Endothelial cell of umbilical vein (primary cell): ENCODE measurements at regions not wholly inside any gene's neighbourhood (a gene's known extent, or its start where the extent isn't known, plus 50 kb on each side); places are given as distances from the start of the nearest gene placed in this dataset.

Experiments
- BruUV-seq: library from RNA; stranded (reverse); fragments of 400-500 nt; replicated peaks from 2 replicates; lab custom pipeline; 2021; lab: Mats Ljungman, UMichigan
- CTCF ChIA-PET: fragments of 300-600, 350-600 bp; sonication (Branson Sonifier 250); formaldehyde crosslinking; loops from one replicate; lab custom pipeline; 2021; ENCODE audit warnings: antibody characterized with exemption, inconsistent platforms; lab: Charles Lee
- POLR2A ChIA-PET: fragments of 300-600, 350-600 bp; sonication (Branson Sonifier 250); formaldehyde crosslinking; loops from one replicate; lab custom pipeline; 2021; ENCODE audit warnings: antibody characterized with exemption, inconsistent platforms; lab: Charles Lee
- DNase-seq: peaks from one replicate; pipeline ENCODE4 v3.0.0-alpha.2; 2011; ENCODE audit warnings: low read depth, low spot score
- FAIRE-seq: peaks from 2 replicates; lab custom pipeline; 2011; peaks lifted over from hg19 to GRCh38; lab: Jason Lieb, UNC
- H2AFZ ChIP-seq: 2 replicates; pipeline ENCODE4 v1.6.0; 2012; ENCODE audit warnings: low read depth, low read length, control low read depth, inconsistent platforms
- H3K27ac ChIP-seq: 2 replicates; pipeline ENCODE4 v1.5.1; 2011; ENCODE audit warnings: low read depth, mild to moderate bottlenecking, control low read depth, low read length, moderate library complexity; ENCODE audit not compliant: insufficient read depth
- H3K27me3 ChIP-seq, 2 experiments: 2 replicates each; pipeline versions ENCODE4 v1.6.0 to v1.6.1; 2011; ENCODE audit warnings: low read length in 2 of 2, mixed read lengths in 1 of 2; ENCODE audit not compliant: control insufficient read depth in 2 of 2, insufficient read depth in 2 of 2
- H3K36me3 ChIP-seq, 2 experiments: 2 replicates in 1 of 2; 3 replicates in 1 of 2; pipeline ENCODE4 v1.5.1; 2011; ENCODE audit warnings: low read length in 2 of 2, mild to moderate bottlenecking in 1 of 2, moderate library complexity in 1 of 2; ENCODE audit not compliant: control insufficient read depth in 2 of 2, insufficient read depth in 2 of 2; ENCODE audit errors: extremely low read depth in 1 of 2
- H3K4me1 ChIP-seq: 3 replicates; pipeline ENCODE4 v1.5.1; 2011; ENCODE audit warnings: mild to moderate bottlenecking, low read length; ENCODE audit not compliant: control insufficient read depth, insufficient read depth; ENCODE audit errors: extremely low read depth
- H3K4me2 ChIP-seq: 2 replicates; pipeline ENCODE4 v1.6.1; 2011; ENCODE audit warnings: low read length, control low read depth, mixed read lengths; ENCODE audit not compliant: insufficient read depth
- H3K4me3 ChIP-seq, 3 experiments: fragments of 200-600 bp in 1 of 3; sonication (generic), shearing (Covaris generic) in 1 of 3; replicated peaks in 1 of 3; 2 replicates each; pipeline ENCODE4 v1.5.1; 2011 to 2016; ENCODE audit warnings: control low read depth in 3 of 3, low read length in 3 of 3, mild to moderate bottlenecking in 2 of 3, inconsistent platforms in 1 of 3, low read depth in 1 of 3, moderate library complexity in 1 of 3; ENCODE audit not compliant: insufficient read depth in 1 of 3
- H3K79me2 ChIP-seq: 2 replicates; pipeline ENCODE4 v1.6.0; 2012; ENCODE audit warnings: low read length, inconsistent platforms; ENCODE audit not compliant: control insufficient read depth, insufficient read depth
- H3K9ac ChIP-seq: replicated peaks from 2 replicates; pipeline ENCODE3; 2011; ENCODE audit warnings: low read length, control low read depth; ENCODE audit not compliant: insufficient read depth; ENCODE audit errors: extremely low read depth
- H3K9me1 ChIP-seq: replicated peaks from 3 replicates; pipeline ENCODE4 v1.6.0; 2011; ENCODE audit warnings: mild to moderate bottlenecking, low read length; ENCODE audit not compliant: control insufficient read depth, insufficient read depth; ENCODE audit errors: extremely low read depth
- H3K9me3 ChIP-seq: replicated peaks from 2 replicates; pipeline ENCODE4 v1.5.1; 2012; ENCODE audit warnings: low read length, inconsistent platforms; ENCODE audit not compliant: control insufficient read depth, insufficient read depth
- H4K20me1 ChIP-seq: replicated peaks from 2 replicates; pipeline ENCODE3; 2011; ENCODE audit warnings: mild to moderate bottlenecking, low read length; ENCODE audit not compliant: control insufficient read depth, insufficient read depth; ENCODE audit errors: extremely low read depth
- EZH2 ChIP-seq: IDR thresholded peaks from 2 replicates; pipeline ENCODE4 v1.6.1; 2012; ENCODE audit warnings: borderline replicate concordance, low read depth, mild to moderate bottlenecking, moderate library complexity, low read length, inconsistent platforms; ENCODE audit not compliant: severe bottlenecking
- GATA2 ChIP-seq: IDR thresholded peaks from 2 replicates; pipeline ENCODE4 v1.7.0; 2011; ENCODE audit warnings: low read depth, mild to moderate bottlenecking, moderate library complexity, mixed read lengths, low read length; ENCODE audit not compliant: insufficient read length, insufficient read depth
- JUN ChIP-seq: IDR thresholded peaks from 2 replicates; pipeline ENCODE4 v1.6.1; 2011; ENCODE audit warnings: borderline replicate concordance, low read depth; ENCODE audit not compliant: insufficient read length, insufficient read depth
- MYC ChIP-seq: IDR thresholded peaks from one replicate; pipeline ENCODE4 v1.6.1; 2011; ENCODE audit warnings: mild to moderate bottlenecking, low read depth, low read length
- POLR2A ChIP-seq: IDR thresholded peaks from 2 replicates; pipeline ENCODE4 v1.6.1; 2012; ENCODE audit warnings: low read depth, mild to moderate bottlenecking, control low read depth, low read length
- POLR2AphosphoS5 ChIP-seq: IDR thresholded peaks from 2 replicates; pipeline ENCODE4 v1.6.1; 2012; ENCODE audit warnings: low read depth, mild to moderate bottlenecking, control low read depth, low read length, moderate library complexity; ENCODE audit not compliant: insufficient read depth
- dilution Hi-C: fragments of 300-500 bp; cut with MboI; formaldehyde crosslinking; loops from one replicate; pipeline ENCODE4 v1.15.0; 2019; ENCODE audit warnings: low sequenced_read_pairs; ENCODE audit not compliant: extremely low pct_ligation_motif_present
- intact Hi-C: fragments of 100-400 bp; cut with micrococcal nuclease; formaldehyde crosslinking; loops from one replicate; pipeline ENCODE4 v1.10.0; 2022
- TF ChIP-seq, protein P1 (sequence below), 2 donors: IDR thresholded peaks; 1 replicate in 1 of 2; 2 replicates in 1 of 2; pipeline ENCODE4 v1.5.1; 2011; ENCODE audit warnings: low read length in 2 of 2, mild to moderate bottlenecking in 2 of 2, moderate library complexity in 2 of 2, control low read depth in 1 of 2, inconsistent platforms in 1 of 2, low read depth in 1 of 2; ENCODE audit not compliant: insufficient read depth in 1 of 2; ENCODE audit errors: extremely low read depth in 1 of 2
- TF ChIP-seq, protein P2 (sequence below): IDR thresholded peaks from 2 replicates; pipeline ENCODE4 v1.6.1; 2011; ENCODE audit not compliant: insufficient read depth, insufficient read length

DNA sequence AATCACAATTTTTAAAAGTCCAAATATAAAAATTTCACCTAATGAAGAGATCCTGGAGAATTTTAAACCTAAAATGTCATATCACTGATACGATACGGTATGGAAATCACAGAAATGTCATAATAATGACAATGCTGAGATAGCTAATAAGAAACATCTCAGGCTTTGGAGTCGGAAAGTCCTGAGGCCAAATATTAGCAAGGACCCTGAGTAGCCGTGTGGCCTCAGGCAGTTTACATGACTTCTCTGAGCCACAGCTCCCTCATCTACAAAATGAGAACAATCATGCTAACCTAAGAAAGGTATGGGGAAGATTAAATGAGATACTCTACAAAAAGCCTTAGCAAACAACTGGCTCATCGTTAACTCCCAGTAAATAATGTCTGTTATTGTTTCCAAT, 100.9 kb upstream of the NEBL start:
- ChIA-PET CTCF (no interaction called here), POLR2A (no interaction called here)
- Histone ChIP-seq H3K27me3 (no peaks in the 10 kb centered on the region), H3K9me3 (no peaks in the 10 kb centered on the region), H3K4me3 (no peak overlapping the region), H3K4me2 (no peak overlapping the region), H3K79me2 (no peaks in the 10 kb centered on the region), H3K36me3 (no peaks in the 10 kb centered on the region), H3K27ac (no peak overlapping the region), H3K4me1 (peaks cover 16% of the 10 kb centered on the region), H2AFZ (no peak overlapping the region), H3K9me1 (no peaks in the 10 kb centered on the region), H3K9ac (no peak overlapping the region), H4K20me1 (no peaks in the 10 kb centered on the region)
- TF ChIP-seq POLR2A (no peak), GATA2 (no peak), MYC (no peak), POLR2AphosphoS5 (no peak), EZH2 (no peak), JUN (no peak)
- TF ChIP-seq, protein P1, sequence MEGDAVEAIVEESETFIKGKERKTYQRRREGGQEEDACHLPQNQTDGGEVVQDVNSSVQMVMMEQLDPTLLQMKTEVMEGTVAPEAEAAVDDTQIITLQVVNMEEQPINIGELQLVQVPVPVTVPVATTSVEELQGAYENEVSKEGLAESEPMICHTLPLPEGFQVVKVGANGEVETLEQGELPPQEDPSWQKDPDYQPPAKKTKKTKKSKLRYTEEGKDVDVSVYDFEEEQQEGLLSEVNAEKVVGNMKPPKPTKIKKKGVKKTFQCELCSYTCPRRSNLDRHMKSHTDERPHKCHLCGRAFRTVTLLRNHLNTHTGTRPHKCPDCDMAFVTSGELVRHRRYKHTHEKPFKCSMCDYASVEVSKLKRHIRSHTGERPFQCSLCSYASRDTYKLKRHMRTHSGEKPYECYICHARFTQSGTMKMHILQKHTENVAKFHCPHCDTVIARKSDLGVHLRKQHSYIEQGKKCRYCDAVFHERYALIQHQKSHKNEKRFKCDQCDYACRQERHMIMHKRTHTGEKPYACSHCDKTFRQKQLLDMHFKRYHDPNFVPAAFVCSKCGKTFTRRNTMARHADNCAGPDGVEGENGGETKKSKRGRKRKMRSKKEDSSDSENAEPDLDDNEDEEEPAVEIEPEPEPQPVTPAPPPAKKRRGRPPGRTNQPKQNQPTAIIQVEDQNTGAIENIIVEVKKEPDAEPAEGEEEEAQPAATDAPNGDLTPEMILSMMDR (IDR thresholded peaks at IDR 0.05; ENCODE audit: extremely low read depth in 1 of 2, insufficient read depth in 1 of 2, low read depth in 1 of 2, low read length in 2 of 2) = no peak
- TF ChIP-seq, protein P2, sequence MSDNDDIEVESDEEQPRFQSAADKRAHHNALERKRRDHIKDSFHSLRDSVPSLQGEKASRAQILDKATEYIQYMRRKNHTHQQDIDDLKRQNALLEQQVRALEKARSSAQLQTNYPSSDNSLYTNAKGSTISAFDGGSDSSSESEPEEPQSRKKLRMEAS = no peak
- no TSS peak for BruUV-seq
- intact Hi-C loops = no loop called here
- DNase-seq (no peak), FAIRE-seq (no peak)
- dilution Hi-C loops = no loop called here
